Omental fat pad (tissue), 3 donors: ENCODE measurements at regions not wholly inside any gene's neighbourhood (a gene's known extent, or its start where the extent isn't known, plus 50 kb on each side); places are given as distances from the start of the nearest gene placed in this dataset.

Source experiments
- ATAC-seq: fragments of 150-250 bp; one replicate; pipeline ENCODE4 v1.9.1; 2016; ENCODE audit warnings: mild to moderate bottlenecking, moderate library complexity; ENCODE audit not compliant: low FRiP score
- DNase-seq: peaks from one replicate; pipeline ENCODE4 v3.0.0-alpha.2; 2019; ENCODE audit warnings: low spot score
- CTCF ChIP-seq, 3 donors: fragments of 450-650 bp; IDR thresholded peaks; one replicate each; pipeline ENCODE4 v1.5.1; 2016 to 2017; ENCODE audit warnings: antibody characterized with exemption in 3 of 3, mild to moderate bottlenecking in 3 of 3, moderate library complexity in 2 of 3

DNA sequence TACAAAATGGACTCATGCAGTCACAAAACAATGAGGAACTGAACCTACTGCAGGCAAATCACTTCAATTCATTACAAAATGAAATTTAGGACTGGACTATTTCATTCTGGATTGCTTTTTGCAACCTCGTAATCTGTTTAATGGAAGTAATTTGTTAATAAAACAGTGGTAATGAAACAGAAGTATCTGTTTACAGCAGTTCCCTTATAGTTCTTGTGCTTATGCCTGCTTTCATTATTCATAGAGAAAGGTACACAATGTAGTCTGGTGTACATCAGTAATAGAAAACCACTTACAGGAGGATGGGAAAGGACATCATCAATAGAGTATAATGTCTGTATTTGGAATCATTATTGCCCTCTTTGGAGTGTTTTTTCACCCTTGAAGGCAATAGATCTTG lies 389.2 kb upstream of the NUDT12 start:
- ATAC-seq, result no peak
- TF ChIP-seq CTCF (IDR thresholded peaks at IDR 0.05), result no peak
- DNase-seq, result no peak

- ATAC-seq, result no peak
- DNase-seq, result no peak
- TF ChIP-seq CTCF (IDR thresholded peaks at IDR 0.05), result no peak
Measured at GRCh38 chr5:103943230-103943629, 380.6 kb upstream of the NUDT12 start.

DNA sequence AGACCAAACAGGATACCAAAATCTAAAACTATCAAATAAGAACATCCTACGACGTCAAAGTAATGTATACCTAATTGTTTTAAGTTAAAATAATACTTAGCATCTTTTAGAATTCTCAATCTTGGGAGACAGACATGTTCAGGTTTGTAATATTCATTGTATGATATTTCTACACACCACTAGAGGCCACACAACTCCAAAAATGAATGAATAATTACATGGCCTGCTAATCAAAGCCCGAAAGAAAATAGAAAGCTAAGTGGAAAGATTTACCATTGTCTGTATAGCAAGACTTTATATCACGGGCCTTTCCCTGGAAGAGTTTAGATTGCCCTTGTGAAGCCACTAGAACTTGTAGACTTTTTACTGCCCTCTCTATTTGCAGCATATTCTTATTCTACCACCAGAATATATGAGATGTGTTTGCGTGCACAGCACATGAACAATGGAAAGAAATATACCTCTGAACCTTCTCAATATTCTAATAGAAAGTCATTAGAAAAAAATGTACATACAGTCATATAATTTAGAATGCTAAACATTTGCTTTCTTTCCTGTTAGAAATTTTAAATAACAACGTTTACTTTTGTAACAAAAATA lies 380.1 kb upstream of the NUDT12 start:
- ATAC-seq (no peak), DNase-seq (no peak)
- TF ChIP-seq CTCF (IDR thresholded peaks at IDR 0.05), result no peak

DNA sequence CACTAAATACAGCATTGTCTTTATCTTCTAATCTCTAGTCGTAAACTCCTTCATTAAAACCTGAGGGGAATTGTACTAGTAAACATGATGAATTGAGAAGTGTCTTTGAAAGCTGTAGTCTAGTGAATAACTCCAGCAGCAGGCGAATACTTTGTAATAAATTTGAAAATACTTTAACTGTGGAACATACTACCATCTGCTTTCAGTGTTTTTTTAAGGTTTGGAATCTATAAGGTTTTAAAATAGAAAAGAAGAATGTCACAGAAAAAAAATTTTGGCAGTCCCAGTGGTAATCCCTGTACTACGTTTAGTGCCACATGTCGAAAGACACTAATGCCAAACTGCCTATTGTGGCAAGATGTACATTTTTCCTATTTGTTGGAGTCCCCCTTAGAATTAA lies 379.0 kb upstream of the NUDT12 start:
- ATAC-seq (no peak), DNase-seq (no peak)
- TF ChIP-seq CTCF (IDR thresholded peaks at IDR 0.05), result no peak

DNA sequence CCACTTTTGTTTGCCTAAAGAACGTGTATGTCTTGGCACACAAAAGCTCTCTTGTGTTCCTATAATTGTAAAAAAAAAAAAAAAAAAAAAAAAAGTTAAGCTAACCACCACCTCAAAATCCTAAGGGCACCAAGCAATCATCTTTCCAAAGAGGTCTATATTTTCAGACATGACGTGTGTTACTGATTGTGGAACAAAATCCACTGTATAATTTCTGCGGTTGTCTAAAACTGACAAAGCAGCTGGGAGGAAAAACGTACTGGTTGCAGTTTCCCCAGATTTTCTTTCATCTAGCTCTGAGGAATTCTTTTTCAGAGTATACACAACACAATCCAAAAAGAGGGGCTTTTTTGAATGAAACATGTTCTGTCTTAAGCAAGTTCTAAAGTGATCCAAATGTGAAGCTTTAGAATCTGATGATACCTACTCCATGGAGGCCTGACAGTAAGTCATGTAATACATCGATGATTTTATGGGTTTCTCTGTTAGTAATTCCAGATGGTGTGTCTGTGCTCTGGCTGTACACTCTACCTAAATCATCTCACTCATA lies 375.6 kb upstream of the NUDT12 start:
- no peak for DNase-seq
- TF ChIP-seq CTCF (IDR thresholded peaks at IDR 0.05), result no peak
- no peak for ATAC-seq

GRCh38 chr5:103929338-103930013 lies 366.9 kb upstream of the NUDT12 start:
- no peak for TF ChIP-seq CTCF (IDR thresholded peaks at IDR 0.05)
- ATAC-seq, result no peak
- DNase-seq, result no peak

DNA sequence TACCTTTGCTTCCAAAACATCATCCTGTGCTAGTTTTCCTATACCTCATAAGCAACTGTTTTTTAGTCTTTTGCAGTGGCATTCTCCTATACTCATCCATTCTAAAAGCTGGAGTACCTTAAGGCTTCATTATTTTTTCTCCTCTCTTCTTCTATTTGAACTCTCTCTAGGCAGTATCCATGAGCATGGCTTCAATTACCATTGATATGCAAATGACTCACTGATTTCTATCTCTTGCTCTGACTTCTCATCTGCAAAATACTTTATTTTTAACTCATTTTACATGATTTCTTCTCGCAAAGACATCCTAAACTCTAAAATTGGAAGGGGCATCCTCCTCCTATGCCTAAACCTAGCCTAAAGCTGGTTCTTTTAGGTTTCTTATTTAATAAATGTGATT lies 365.1 kb upstream of the NUDT12 start:
- ATAC-seq (no peak), DNase-seq (no peak)
- no peak for TF ChIP-seq CTCF (IDR thresholded peaks at IDR 0.05)
